GM18505 (cell line): ENCODE measurements at regions not wholly inside any gene's neighbourhood (a gene's known extent, or its start where the extent isn't known, plus 50 kb on each side); places are given as distances from the start of the nearest gene placed in this dataset.
A peak's percentile ranks its signal among the peaks of the same experiment; 100 is the strongest.

Experiments
- ATAC-seq: cut with Tn5 transposase; IDR thresholded peaks from one replicate; pipeline ENCODE4 v1.9.1; 2021; ENCODE audit not compliant: unreplicated experiment
- POLR2A ChIP-seq: IDR thresholded peaks from 4 replicates; pipeline ENCODE4 v1.6.1; 2011; ENCODE audit warnings: borderline replicate concordance; ENCODE audit not compliant: insufficient read depth, insufficient read length; ENCODE audit errors: extremely low read depth

GRCh38 chr6:83792846-83793245 is 60.3 kb upstream of the RIPPLY2 start:
- no peak for ATAC-seq
- no peak for TF ChIP-seq POLR2A

- no peak for ATAC-seq
- TF ChIP-seq POLR2A = no peak
These were observed 71.7 kb upstream of the RIPPLY2 start for GRCh38 chr6:83781506-83781905.

GRCh38 chr6:83770910-83771309 is 62.0 kb upstream of the SNAP91 start:
- TF ChIP-seq POLR2A = no peak
- peak; percentile 71 for ATAC-seq

DNA sequence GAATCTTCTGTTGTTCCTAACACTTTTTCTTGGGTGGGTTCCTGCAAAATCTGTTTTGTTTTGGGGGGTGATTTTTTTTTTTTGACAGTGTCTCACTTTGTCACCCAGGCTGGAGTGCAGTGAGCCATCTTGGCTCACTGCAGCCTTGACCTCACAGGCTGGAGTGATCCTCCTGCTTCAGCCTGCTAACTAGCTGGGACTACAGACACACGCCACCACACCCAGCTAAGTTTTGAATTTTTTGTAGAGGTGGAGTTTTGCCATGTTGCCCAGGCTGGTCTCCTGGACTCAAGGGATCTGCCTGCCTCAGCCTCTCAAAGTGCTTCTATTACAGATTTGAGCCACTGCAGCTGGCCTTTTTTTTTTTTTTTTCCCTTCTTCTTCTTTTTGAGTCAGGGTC is 60.5 kb upstream of the SNAP91 start:
- ATAC-seq = no peak
- TF ChIP-seq POLR2A = no peak

- ATAC-seq = no peak
These were observed 58.1 kb upstream of the SNAP91 start for GRCh38 chr6:83767033-83767432.

More at GRCh38 chr6:83767033-83767432, 58.1 kb upstream of the SNAP91 start:
- TF ChIP-seq POLR2A = no peak
